HG02678 (cell line): ENCODE measurements at regions not wholly inside any gene's neighbourhood (a gene's known extent, or its start where the extent isn't known, plus 50 kb on each side); places are given as distances from the start of the nearest gene placed in this dataset.
"Not testable (repeated sequence)": the region's sequence is repeated elsewhere in the genome, so short reads cannot be mapped to it uniquely, and the experiment has no call there.

Experiments used
- ATAC-seq: cut with Tn5 transposase; IDR thresholded peaks from one replicate; pipeline ENCODE4 v1.9.1; 2021; ENCODE audit warnings: mild to moderate bottlenecking, moderate library complexity; ENCODE audit not compliant: unreplicated experiment

DNA sequence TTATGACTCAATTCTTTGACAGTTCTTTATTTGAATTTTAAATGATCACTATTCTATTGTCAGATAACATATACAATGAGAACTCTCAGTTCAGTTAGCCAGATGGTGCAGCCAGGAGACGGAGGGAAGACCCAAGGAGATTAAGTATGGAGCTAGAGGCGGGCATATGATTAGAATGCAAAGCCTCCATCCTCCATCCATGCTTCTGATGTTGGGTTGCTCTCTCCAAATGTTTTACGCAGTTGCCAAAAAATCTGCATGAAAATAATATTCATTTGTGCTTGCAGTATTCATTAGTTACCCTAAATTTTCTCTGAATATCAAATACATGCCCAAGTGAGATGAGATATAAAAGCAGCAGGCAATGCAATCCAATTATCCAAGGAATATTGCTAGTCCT lies 874.8 kb downstream of the C4orf33 start:
- ATAC-seq: no peak

DNA sequence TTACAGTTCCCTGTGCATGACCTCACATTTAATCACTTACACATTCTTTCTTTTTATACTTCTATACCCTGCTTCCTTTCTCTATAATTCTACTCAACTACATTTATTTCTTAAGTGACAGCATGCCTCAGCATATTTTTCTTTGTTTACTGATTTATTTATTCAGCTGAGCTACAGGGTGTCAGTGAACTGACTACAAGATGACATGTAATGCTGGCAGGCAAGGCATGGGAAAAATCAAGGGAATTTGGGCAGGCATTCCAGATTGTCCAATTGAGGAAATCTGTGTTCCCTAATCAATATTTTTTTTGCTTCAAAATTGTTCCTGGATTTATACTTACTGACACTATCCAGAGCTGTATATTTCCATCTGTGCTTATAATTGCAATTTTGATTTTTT lies 875.5 kb downstream of the C4orf33 start:
- no peak for ATAC-seq

DNA sequence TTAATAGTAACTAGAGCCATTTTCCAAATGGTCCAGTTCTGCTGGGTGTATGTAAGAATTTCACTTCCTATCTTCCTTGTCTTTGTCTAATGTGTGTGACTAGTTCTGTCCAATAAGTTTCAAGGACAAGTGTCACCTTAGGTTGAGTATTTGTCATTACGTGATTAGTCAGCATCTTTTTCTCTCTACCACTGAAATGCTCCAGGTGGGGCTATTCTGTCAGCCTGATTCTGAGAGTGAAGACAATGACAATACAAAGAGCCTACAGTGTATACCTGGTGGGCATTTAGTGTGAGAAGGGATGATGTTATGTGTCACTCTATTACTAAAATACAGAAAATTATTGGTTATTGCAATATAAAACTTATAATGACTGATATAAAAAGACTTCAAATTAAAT lies 876.3 kb downstream of the C4orf33 start:
- no peak for ATAC-seq

DNA sequence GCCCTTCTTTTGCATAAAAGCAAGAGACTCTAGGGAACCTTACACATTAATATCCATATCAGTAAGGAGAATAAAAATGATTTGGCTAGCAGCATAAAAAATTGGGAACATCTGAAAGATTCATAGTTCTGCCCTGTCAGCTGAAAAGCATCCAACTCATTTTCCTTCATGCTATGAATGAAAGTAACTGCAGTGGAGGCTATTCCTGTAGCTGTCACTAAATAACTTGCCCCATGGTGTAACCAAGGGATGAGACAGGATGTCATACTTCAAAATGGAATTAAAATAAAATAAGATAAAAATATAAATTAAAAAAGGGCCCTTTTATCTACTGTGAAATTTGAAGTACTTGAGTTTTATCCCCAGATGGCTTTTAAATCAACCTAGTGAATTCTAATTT lies 878.8 kb downstream of the C4orf33 start:
- no peak for ATAC-seq

DNA sequence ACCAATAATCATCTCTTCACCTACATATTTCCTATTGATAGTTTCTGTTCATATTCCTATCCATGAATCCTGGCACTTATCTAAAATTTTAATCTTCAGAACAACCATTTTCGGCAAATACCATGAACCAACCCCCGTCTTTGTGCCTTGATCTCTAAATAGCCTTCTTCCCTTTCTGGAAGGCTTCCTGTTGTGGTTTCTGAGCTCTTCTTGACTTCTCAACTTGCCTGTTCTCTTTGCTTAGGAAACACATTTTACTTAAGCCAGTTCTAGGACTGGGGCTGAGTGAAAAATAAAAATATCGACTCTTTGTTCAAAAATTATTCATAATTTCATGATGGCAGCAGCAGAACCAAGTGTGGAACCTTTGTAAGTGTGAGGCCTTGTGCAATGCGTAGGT lies 882.4 kb downstream of the C4orf33 start:
- ATAC-seq: no peak

DNA sequence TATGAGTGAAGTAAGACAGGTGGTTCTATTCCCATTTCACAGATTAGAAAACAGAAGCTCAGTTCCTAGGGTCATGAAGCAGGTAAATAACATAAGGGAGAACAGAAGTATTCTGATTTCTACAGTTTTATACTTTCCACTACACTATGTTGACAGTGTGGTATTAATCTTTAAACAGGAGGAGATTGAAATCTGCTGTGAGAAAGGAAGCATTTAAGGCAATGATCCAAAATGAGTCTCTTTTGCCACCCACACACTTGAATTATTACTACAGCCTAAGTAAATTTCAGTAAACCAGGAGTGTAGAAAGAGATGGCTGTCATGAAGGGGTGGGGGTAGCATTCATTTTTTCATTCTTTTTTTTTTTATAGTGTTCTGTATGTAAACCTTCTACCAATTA lies 893.0 kb downstream of the C4orf33 start:
- ATAC-seq: no peak

DNA sequence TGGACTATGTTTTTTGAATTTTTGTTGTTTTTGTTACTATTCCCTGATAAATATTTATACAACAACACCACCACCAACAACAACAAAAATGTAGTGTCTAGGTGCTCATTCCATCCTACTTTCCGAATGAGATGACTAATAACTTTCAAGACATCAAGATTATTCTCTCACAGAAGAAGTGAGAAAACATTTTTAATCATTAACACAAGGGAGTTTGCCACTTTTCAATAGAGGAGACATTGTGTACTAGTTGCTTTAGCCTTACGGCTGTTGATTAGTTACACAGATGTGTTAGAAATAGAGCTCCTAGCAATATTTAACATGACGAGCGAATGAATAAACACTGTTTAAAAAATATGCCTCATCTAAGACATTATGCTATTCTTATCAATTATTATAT lies 898.8 kb downstream of the C4orf33 start:
- no peak for ATAC-seq

DNA sequence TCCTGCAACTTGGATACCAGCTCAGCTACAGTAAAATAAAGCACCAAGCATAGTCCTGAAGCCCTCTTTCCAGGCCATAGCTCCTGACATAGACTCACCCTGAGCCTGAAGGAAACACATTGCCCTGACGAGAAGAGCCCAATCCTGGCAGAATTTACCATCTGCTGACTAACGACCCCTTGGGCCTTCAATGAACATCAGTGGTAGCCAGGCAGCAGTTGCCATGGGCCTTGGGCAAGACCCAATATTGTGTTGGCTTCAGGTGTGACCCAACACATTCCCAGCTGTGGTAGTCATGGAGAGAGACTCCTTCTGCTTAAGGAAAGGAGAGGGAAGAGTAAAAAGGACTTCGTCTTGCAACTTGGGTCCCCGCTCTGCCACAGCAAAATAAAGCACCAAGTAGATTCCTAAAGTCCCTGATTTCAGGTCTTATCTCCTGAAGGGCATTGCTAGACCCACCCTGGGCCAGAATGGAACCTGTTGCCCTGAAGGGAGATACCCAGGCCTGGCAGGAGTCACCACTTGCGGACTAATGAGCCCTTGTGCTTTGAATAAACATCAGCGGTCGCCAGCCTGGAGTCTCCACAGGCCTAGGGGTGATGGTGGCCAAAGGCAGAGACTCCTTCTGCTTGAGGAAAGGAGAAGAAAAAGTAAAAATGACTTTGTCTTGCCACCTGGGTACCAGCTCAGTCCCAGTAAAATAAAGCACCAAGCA lies 902.6 kb downstream of the C4orf33 start:
- ATAC-seq: no peak

DNA sequence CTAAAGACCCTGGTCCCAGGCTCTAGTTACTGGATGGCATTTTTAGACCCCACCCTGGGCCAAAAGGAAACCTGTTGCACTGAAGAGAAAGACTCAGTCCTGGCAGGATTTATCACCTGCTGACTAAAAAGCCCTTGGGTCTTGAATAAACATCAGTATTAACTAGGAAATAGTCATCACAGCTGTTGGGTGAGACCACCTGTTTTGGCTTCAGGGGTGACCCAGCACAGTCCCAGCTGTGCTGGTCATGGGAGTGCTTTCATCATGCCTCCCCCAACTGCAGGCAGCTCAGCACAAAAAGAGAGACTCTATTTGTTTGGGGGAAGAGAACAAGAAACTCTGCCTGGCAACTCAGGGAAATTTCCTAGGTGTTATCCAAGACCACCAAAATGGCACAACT lies 903.2 kb downstream of the C4orf33 start:
- no peak for ATAC-seq

DNA sequence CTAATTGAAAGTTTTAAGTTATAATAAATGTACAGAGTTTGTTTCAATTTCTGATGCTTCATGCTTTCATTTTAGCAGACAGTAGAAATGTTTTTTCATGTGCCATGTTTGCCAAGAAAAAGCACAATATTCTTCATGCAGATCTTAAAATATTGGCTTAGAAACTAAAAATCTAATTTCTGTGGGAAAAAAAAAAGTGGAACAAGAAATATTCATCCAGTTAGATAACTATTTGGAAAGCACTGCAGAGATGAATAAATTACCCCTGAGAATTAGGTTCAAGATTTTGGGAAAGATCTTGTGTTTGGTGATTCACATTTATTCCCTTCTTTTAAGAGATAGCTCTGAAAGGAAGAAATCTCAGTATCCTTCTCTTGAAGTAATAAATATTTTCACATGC lies 912.5 kb downstream of the C4orf33 start:
- ATAC-seq: no peak

DNA sequence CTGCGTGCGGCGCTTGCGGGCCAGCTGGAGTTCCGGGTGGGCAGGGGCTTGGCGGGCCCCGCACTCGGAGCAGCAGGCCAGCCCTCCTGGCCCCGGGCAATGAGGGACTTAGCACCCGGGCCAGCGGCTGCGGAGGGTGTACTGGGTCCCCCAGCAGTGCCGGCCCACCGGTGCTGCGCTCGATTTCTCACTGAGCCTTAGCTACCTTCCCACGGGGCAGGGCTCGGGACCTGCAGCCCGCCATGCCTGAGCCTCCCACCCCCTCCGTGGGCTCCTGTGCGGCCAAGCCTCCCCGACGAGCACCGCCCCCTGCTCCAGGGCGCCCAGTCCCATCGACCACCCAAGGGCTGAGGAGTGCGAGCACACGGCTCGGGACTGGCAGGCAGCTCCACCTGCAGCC lies 916.9 kb downstream of the C4orf33 start:
- ATAC-seq: not testable (repeated sequence)

DNA sequence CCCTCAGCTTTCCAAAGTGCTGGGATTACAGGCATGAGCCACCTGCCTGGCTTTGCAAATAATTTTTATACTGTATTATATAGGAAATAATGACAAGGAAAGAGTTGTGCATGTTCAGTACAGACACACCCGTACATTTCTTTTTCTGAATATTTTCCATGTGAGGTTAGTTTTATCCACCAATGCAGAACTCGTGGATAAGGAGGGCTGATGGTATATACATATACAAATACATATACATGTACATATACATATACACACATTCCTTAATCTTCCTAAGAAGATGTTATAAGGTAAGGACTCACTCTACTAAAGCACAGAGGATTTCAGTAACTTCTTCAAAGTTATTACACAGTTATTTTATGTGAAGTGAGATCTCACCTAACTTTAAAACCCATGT lies 925.8 kb downstream of the C4orf33 start:
- ATAC-seq: no peak

DNA sequence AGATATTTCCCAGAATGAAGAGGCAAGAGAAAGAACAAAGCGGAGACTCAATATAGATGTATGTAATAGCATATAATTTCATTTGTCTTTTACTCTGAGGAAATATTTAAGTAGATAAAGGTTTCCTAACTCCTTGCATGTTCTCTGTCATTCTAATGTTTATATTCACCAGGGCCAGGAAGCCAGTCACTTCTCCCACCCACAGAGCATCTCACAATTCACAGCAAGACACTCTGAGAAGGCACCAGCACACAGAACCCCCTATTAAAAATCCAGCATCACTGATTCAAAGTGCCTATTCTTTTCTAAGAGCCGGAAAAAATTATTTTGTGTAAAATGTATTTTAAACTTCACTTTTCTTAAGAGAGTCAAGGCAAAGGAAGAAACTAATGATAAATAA lies 927.1 kb downstream of the C4orf33 start:
- ATAC-seq: no peak

DNA sequence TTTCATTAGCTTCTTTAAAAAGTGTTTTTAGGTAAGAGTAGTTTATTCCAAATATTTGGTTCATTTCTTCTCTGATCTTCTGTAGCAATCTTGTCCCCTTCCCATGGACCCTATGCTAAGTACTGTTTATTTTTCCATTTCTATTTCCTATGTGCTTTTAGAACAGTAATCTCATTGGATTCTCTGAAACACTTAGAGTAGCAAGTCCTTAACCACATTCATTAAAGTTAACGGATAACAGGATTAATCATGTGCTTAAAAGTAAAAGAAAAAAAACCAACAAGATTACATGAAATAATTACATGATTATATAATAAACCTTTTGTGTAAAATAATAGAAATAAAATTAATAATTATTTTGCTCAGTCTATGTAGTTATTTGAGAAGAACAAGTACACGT lies 929.7 kb downstream of the C4orf33 start:
- no peak for ATAC-seq

DNA sequence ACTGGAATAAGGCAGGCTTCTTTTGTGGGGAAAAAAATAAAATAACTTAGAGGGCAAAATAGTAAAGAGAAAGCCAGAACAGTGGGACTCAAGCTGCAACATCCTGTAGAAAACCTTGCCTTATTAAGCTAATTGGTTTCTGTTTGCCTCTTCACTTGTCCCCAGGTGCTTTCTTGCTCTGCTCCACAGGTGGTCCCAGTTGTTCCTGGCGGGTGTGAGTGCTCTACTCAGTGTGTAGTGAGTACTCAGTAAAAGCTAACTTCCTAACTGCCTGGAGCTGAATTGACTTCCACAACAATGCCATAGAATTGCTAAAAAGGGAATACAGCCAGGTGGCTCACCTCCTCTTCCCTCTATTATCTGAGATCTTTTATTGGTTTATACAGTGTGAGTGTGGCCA lies 930.2 kb downstream of the C4orf33 start:
- no peak for ATAC-seq

DNA sequence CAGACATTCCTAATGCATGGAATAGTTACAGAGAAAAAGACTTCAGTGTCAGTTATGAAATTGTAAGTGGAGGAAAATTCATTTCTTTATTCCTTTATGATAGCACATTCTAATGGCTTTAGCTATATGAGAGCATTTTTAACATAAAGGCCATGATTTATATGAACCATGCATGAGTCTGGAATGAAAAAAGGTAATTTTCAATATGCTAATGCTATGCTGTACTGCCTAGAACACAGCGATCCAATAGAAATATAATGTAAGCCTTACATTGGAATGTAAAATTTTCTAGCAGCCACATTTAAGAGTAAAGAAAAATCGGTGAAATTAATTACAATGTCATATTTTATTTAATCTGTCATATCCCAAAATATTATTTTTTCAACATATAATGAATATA lies 932.0 kb downstream of the C4orf33 start:
- ATAC-seq: no peak

DNA sequence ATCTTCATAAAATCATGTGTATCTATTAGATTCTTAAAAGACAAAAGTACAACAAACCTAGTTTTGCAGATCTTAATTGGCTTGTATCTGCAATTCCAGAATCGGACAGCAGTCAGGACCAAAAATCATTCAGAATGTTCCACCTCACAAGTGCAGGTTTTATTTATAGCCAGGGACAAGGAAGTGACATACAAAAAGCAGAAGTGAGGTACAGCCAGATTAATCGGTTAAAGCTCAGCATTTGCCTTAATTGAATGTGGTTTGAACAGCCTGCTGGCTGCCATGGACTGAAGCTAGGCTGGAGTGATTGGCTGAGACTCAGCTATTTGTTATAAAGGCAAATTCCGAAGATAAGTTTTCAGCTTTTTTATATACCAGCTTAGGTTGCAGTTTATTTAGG lies 932.6 kb downstream of the C4orf33 start:
- peak; percentile 87 for ATAC-seq

DNA sequence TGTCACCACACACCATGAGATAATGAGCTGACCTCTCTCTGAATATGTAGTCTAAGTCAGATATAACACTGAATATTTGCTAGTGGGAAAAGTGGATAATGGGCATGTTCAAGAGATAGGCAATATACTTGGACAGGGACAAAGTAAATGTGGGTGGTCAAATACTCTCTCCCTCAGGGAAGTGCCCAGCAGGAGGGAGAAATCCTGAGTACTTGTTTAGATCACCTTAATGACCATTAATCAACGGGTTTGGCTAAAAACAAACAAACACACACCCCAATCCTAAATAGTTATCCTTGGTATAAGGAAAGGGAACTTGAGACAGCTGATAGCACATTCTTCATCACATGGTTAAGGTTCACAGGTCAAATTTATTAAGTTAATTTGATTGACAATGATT lies 933.5 kb downstream of the C4orf33 start:
- no peak for ATAC-seq

DNA sequence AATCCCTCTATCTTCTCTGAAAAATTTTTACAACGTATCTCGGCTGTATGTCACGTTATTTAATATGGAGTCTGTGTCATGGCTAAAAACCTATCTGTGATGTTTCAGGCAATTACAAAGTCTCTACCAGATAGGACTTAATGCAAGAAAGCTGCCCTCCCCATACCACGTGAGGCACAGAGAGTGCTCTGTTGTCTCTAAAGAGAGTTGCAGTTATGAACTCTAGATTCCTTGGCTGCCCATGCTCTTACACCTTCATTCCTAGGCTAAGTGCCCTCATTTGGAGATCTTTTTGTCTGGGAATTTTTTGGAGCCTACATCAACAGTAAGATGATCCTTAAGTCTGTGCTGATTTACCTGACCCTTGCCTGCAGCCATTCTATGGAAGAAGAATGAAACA lies 935.9 kb downstream of the C4orf33 start:
- no peak for ATAC-seq

DNA sequence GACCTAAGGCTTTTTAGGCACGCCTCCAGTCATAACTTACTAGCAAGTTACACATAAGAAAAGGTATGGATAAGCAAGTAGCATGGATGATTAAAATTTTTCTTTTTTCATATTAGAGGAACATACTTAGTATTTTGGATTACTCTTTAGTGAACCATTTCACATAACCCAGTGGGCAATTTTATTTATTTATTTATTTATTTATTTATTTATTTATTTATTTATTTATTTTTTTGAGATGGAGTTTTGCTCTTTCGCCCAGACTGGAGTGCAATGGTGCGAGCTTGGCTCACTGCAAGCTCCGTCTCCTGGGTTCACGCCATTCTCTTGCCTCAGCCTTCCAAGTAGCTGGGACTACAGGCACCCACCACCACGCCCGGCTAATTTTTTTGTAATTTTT lies 937.7 kb downstream of the C4orf33 start:
- not testable (repeated sequence) for ATAC-seq

DNA sequence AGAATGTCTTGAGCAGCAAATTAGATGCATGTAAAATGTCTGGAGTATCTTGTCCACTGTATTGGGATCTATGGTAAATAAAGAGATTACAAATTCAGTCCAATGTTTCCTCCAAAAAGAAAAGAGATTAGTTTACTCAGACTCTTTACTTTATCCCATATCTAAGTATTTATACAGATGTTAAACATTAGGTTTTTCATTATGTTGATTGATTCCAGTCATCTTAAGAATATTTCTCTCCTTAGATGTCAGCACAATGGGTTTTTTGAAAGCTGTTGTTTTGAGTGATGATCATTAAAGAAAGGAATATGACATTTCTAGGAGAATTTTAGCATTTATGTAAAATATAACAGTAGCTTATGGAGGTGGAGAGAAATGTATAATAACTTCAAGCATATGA lies 938.9 kb downstream of the C4orf33 start:
- no peak for ATAC-seq

DNA sequence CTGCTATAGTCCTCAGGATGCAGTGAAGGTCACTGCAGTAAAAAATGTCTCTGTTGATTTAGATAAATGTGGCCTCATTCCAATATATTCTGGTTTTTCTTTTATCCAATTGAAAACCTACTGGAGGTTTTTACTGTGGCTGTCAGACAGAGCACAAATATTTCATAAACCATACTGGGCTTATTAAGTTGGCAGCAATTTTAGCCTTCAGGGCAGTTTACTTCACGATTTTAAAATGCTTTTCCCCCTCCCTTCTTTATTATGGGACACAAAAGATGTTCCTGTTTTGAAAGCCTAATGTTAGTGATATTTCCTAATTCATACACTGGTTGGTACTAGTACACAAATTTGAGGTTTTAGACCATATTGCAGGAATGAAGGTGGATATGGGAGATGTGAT lies 939.4 kb downstream of the C4orf33 start:
- ATAC-seq: no peak

DNA sequence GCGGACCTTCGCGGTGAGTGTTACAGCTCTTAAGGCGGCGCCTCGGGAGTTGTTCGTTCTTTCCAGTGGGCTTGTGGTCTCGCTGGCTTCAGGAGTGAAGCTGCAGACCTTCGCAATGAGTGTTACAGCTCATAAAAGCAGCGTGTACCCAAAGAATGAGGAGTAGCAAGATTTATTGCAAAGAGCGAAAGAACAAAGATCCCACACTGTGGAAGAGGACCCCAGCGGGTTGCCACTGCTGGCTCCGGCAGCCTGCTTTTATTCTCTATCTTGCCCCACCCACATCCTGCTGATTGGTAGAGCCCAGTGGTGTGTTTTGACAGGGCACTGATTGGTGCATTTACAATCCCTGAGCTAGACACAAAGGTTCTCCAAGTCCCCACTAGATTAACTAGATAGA lies 941.9 kb downstream of the C4orf33 start:
- not testable (repeated sequence) for ATAC-seq
